GM12891 (cell line): ENCODE measurements at regions not wholly inside any gene's neighbourhood (a gene's known extent, or its start where the extent isn't known, plus 50 kb on each side); places are given as distances from the start of the nearest gene placed in this dataset.

Source experiments
- POLR2A ChIP-seq: IDR thresholded peaks from 2 replicates; pipeline ENCODE4 v1.6.1; 2011; ENCODE audit warnings: low read depth, low read length, control low read depth
- POLR2AphosphoS5 ChIP-seq: IDR thresholded peaks from 2 replicates; pipeline ENCODE4 v1.6.1; 2011; ENCODE audit warnings: low read depth, low read length, control low read depth

DNA sequence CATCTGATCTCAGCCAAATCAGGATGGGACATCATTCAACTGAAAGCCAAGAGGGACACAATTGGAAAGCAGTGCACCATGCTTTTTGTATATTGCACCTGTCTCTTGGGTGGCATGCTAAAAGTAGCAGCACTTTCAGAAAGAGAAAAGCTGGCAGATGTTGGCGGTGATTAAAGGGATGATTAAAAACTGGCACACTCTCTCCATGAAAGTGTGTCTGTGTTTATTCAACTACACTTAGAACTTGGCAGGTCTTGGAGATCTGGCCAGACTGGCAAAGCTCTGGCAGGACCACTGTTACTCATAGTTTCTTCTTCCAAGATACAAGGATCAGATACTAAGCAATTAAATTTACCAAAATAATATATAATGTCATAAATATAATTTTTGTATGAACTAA lies 112.9 kb upstream of the ELAVL2 start:
- no peak for TF ChIP-seq POLR2AphosphoS5
- no peak for TF ChIP-seq POLR2A
